K562 (cell line): ENCODE measurements at regions not wholly inside any gene's neighbourhood (a gene's known extent, or its start where the extent isn't known, plus 50 kb on each side); places are given as distances from the start of the nearest gene placed in this dataset.

Source experiments
- ATAC-seq: fragments of 200-7000 bp; cut with Tn5 transposase; 3 replicates; pipeline ENCODE4 v1.9.1; 2020; ENCODE audit warnings: moderate library complexity
- BruUV-seq: library from RNA; stranded (reverse); fragments of 400-500 nt; replicated peaks from 2 replicates; lab custom pipeline; 2021; lab: Mats Ljungman, UMichigan
- CTCF ChIA-PET: fragments of 300-600 bp; formaldehyde crosslinking; extraction: SDS; loops from one replicate; lab custom pipeline; 2021; ENCODE audit warnings: low intra/inter-chr PET ratio; lab: Yijun Ruan, JAX
- POLR2A ChIA-PET: fragments of 300-600, 350-650 bp; sonication (Branson Sonifier 250); formaldehyde crosslinking; extraction: SDS; loops from one replicate; lab custom pipeline; 2021; ENCODE audit warnings: antibody characterized with exemption, inconsistent platforms; lab: Yijun Ruan, JAX
- DNase-seq, 4 experiments: peaks; one replicate each; pipeline versions ENCODE4 v3.0.0 to v3.0.0-alpha.2; 2011 to 2018; ENCODE audit warnings: low spot score in 3 of 4, mixed read lengths in 3 of 4; ENCODE audit errors: extremely low read depth in 1 of 4
- FAIRE-seq: peaks from 2 replicates; lab custom pipeline; 2011; peaks lifted over from hg19 to GRCh38; lab: Jason Lieb, UNC
- H2AFZ ChIP-seq: 2 replicates; pipeline ENCODE4 v1.6.0; 2011; ENCODE audit warnings: low read depth, low read length, control low read depth, inconsistent platforms
- H3K27ac ChIP-seq: fragments of 200-600 bp; 3 replicates; pipeline ENCODE4 v1.8.0; 2011; ENCODE audit warnings: low read depth, mild to moderate bottlenecking, control low read depth, inconsistent platforms, low read length, moderate library complexity, mixed read lengths; ENCODE audit errors: extremely low read depth
- H3K27me3 ChIP-seq, 2 experiments: fragments of 300-600 bp in 1 of 2; 2 replicates in 1 of 2; 3 replicates in 1 of 2; pipeline versions ENCODE4 v1.6.0 to v1.8.0; 2011; ENCODE audit warnings: inconsistent platforms in 2 of 2, low read length in 2 of 2, mild to moderate bottlenecking in 1 of 2, mixed read lengths in 1 of 2, moderate library complexity in 1 of 2; ENCODE audit not compliant: control insufficient read depth in 2 of 2, insufficient read depth in 2 of 2
- H3K36me3 ChIP-seq: fragments of 300-600 bp; 3 replicates; pipeline ENCODE4 v1.8.0; 2011; ENCODE audit warnings: mild to moderate bottlenecking, low read length, inconsistent platforms; ENCODE audit not compliant: control insufficient read depth, insufficient read depth
- H3K4me1 ChIP-seq, 2 experiments: fragments of 200-600 bp in 1 of 2; replicated peaks in 1 of 2; 2 replicates in 1 of 2; 3 replicates in 1 of 2; pipeline versions ENCODE4 v1.5.1 to v1.8.0; 2011; ENCODE audit warnings: inconsistent platforms in 2 of 2, low read length in 2 of 2, mild to moderate bottlenecking in 1 of 2, mixed read lengths in 1 of 2, moderate library complexity in 1 of 2; ENCODE audit not compliant: control insufficient read depth in 2 of 2, insufficient read depth in 2 of 2
- H3K4me2 ChIP-seq: 2 replicates; pipeline ENCODE4 v1.6.1; 2011; ENCODE audit warnings: low read length, control low read depth, inconsistent platforms, mixed read lengths; ENCODE audit not compliant: insufficient read depth
- H3K4me3 ChIP-seq: fragments of 200-600 bp; sonication (generic), shearing (Covaris generic); 2 replicates; pipeline ENCODE4 v1.5.1; 2016; ENCODE audit warnings: control low read depth, inconsistent platforms
- H3K79me2 ChIP-seq: fragments of 200-600 bp; 3 replicates; pipeline ENCODE4 v1.8.0; 2011; ENCODE audit warnings: low read length, inconsistent platforms; ENCODE audit not compliant: control insufficient read depth, insufficient read depth
- H3K9ac ChIP-seq, 2 experiments: 2 replicates each; pipeline versions ENCODE4 v1.6.0 to v1.6.1; 2011; ENCODE audit warnings: low read depth in 2 of 2, low read length in 2 of 2, control low read depth in 1 of 2, inconsistent platforms in 1 of 2, mild to moderate bottlenecking in 1 of 2, mixed read lengths in 1 of 2; ENCODE audit not compliant: insufficient read depth in 1 of 2
- H3K9me1 ChIP-seq: one replicate; pipeline ENCODE4 v1.6.0; 2011; ENCODE audit warnings: inconsistent platforms, mild to moderate bottlenecking, low read length, moderate library complexity; ENCODE audit not compliant: control insufficient read depth, insufficient read depth
- H3K9me3 ChIP-seq: replicated peaks from 2 replicates; pipeline ENCODE4 v1.5.1; 2011; ENCODE audit warnings: low read depth, low read length, inconsistent platforms; ENCODE audit not compliant: control insufficient read depth, insufficient read depth
- H4K20me1 ChIP-seq: replicated peaks from 2 replicates; pipeline ENCODE4 v1.6.1; 2011; ENCODE audit warnings: low read length, inconsistent platforms, mixed read lengths; ENCODE audit not compliant: control insufficient read depth, insufficient read depth
- ELF4 ChIP-seq: fragments of 450-650 bp; formaldehyde crosslinking; IDR thresholded peaks from 2 replicates; pipeline ENCODE4 v1.4.0; 2022; ENCODE audit warnings: missing genetic modification characterization
- FIP1L1 ChIP-seq: fragments of 200-400 bp; formaldehyde crosslinking; IDR thresholded peaks from 2 replicates; pipeline ENCODE4 v1.6.1; 2018; ENCODE audit warnings: mild to moderate bottlenecking, low read depth, low read length; ENCODE audit not compliant: poor library complexity, severe bottlenecking
- MBD1 ChIP-seq: fragments of 250-450 bp; sonication (Bioruptor Pico); IDR thresholded peaks from 2 replicates; pipeline ENCODE4 v1.8.0; 2022; ENCODE audit warnings: inconsistent platforms
- SAFB ChIP-seq: fragments of 200-400 bp; formaldehyde crosslinking; IDR thresholded peaks from 2 replicates; pipeline ENCODE4 v1.6.1; 2017; ENCODE audit warnings: low read depth, low read length, borderline replicate concordance
- SOX6 ChIP-seq: fragments of 450-650 bp; IDR thresholded peaks from 2 replicates; pipeline ENCODE4 v1.6.1; 2014; ENCODE audit warnings: mild to moderate bottlenecking
- ZNF133 ChIP-seq: fragments of 250-450 bp; sonication (Bioruptor Pico); IDR thresholded peaks from 2 replicates; pipeline ENCODE4 v1.4.0; 2020; ENCODE audit warnings: mild to moderate bottlenecking
- ZNF395 ChIP-seq: fragments of 200-800 bp; sonication (Bioruptor generic); IDR thresholded peaks from 2 replicates; pipeline ENCODE4 v1.6.1; 2017; ENCODE audit warnings: missing genetic modification characterization, missing compliant biosample characterization
- WGBS: fragments of 100-300 bp; shearing (Covaris generic); methylation state at CpG from one replicate; pipeline ENCODE4 v1.1.6; 2016; ENCODE audit warnings: low coverage, mixed read lengths; ENCODE audit not compliant: insufficient coverage; ENCODE audit errors: missing lambda C conversion rate; 5-methylcytosine and 5-hydroxymethylcytosine counted together
- in situ Hi-C: fragments of 300-500 bp; cut with MboI; formaldehyde crosslinking; loops from 4 replicates; pipeline ENCODE4 v1.15.0; 2018; ENCODE audit warnings: inconsistent platforms, mixed read lengths
- intact Hi-C: fragments of 100-400 bp; cut with micrococcal nuclease; formaldehyde crosslinking; loops from 2 replicates; pipeline ENCODE4 v1.14.2; 2022

GRCh38 chr3:124092811-124093210 lies 100.9 kb upstream of the ROPN1 start:
- no peak overlapping the region for H3K4me3 ChIP-seq
- ATAC-seq = no peak
- no peaks in the 10 kb centered on the region for H3K9me3 ChIP-seq
- TF ChIP-seq SAFB (no peak), SOX6 (no peak), ELF4 (CRISPR knock-in tag) (no peak), ZNF133 (CRISPR knock-in tag) (no peak), MBD1 (CRISPR knock-in tag) (no peak), ZNF395 (CRISPR knock-in tag) (no peak), FIP1L1 (no peak)
- no peak overlapping the region for H3K27ac ChIP-seq
- no peak overlapping the region for H3K9ac ChIP-seq
- no peaks in the 10 kb centered on the region for H3K9me1 ChIP-seq
- H3K79me2 ChIP-seq = no peaks in the 10 kb centered on the region
- ChIA-PET CTCF (no interaction called here), POLR2A (no interaction called here)
- peaks cover 0 to 15% of the 10 kb centered on the region in 2 experiments; a peak in 1 of 5 replicates for H3K27me3 ChIP-seq
- no peak overlapping the region for H2AFZ ChIP-seq
- DNase-seq = no peak
- in situ Hi-C loops (no loop called here), intact Hi-C loops (no loop called here)
- no peaks in the 10 kb centered on the region; the same call in 1 of the 2 replicates for H4K20me1 ChIP-seq
- WGBS = 0% methylated on average over 7 of the region's 8 CpGs
- no peak overlapping the region for H3K4me2 ChIP-seq
- FAIRE-seq = no peak
- H3K36me3 ChIP-seq = no peaks in the 10 kb centered on the region
- BruUV-seq = no TSS peak
- no peaks in the 10 kb centered on the region for H3K4me1 ChIP-seq
